ENCODE measurements at regions not wholly inside any gene's neighbourhood (a gene's known extent, or its start where the extent isn't known, plus 50 kb on each side); places are given as distances from the start of the nearest gene placed in this dataset.

GRCh38 chr1:34694383-34694782 lies 60.5 kb upstream of the GJB5 start:
- no peak overlapping the region for H3K9ac ChIP-seq (ENCODE audit: low read length)
- no TSS peak for BruUV-seq (replicated peaks)
- TF ChIP-seq YY1 (IDR thresholded peaks at IDR 0.05; ENCODE audit: extremely low read depth, insufficient replicate concordance, low read depth, low read length) (no peak), REST (IDR thresholded peaks at IDR 0.05; ENCODE audit: low read depth) (no peak), JUND (IDR thresholded peaks at IDR 0.05) (no peak), CEBPB (IDR thresholded peaks at IDR 0.05; ENCODE audit: low read depth) (no peak), SP1 (IDR thresholded peaks at IDR 0.05; ENCODE audit: low read depth) (no peak), ZBTB33 (IDR thresholded peaks at IDR 0.05; ENCODE audit: extremely low read depth, insufficient replicate concordance, low read length) (no peak), POLR2A (IDR thresholded peaks at IDR 0.05; ENCODE audit: borderline replicate concordance, extremely low read depth, insufficient read depth, insufficient read length) (no peak), EZH2phosphoT487 (IDR thresholded peaks at IDR 0.05; ENCODE audit: borderline replicate concordance) (no peak), MAX (IDR thresholded peaks at IDR 0.05) (no peak), ZFX (IDR thresholded peaks at IDR 0.05) (no peak), ATF3 (IDR thresholded peaks at IDR 0.05) (no peak), SRF (IDR thresholded peaks at IDR 0.05; ENCODE audit: low read depth) (no peak), POLR2AphosphoS5 (IDR thresholded peaks at IDR 0.05; ENCODE audit: low read depth, low read length) (no peak), ELF1 (IDR thresholded peaks at IDR 0.05; ENCODE audit: borderline replicate concordance, low read depth) (no peak), TCF7L2 (IDR thresholded peaks at IDR 0.05; ENCODE audit: borderline replicate concordance, extremely low read depth, insufficient read depth, insufficient read length) (no peak)
- TF ChIP-seq, protein P1, sequence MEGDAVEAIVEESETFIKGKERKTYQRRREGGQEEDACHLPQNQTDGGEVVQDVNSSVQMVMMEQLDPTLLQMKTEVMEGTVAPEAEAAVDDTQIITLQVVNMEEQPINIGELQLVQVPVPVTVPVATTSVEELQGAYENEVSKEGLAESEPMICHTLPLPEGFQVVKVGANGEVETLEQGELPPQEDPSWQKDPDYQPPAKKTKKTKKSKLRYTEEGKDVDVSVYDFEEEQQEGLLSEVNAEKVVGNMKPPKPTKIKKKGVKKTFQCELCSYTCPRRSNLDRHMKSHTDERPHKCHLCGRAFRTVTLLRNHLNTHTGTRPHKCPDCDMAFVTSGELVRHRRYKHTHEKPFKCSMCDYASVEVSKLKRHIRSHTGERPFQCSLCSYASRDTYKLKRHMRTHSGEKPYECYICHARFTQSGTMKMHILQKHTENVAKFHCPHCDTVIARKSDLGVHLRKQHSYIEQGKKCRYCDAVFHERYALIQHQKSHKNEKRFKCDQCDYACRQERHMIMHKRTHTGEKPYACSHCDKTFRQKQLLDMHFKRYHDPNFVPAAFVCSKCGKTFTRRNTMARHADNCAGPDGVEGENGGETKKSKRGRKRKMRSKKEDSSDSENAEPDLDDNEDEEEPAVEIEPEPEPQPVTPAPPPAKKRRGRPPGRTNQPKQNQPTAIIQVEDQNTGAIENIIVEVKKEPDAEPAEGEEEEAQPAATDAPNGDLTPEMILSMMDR (IDR thresholded peaks at IDR 0.05 in 2 of 3, conservative IDR thresholded peaks at IDR 0.05 in 1 of 3; ENCODE audit: borderline replicate concordance in 1 of 3, insufficient read depth in 1 of 3, low read depth in 2 of 3, low read length in 2 of 3), result no peak
- no peaks in the 10 kb centered on the region for H3K9me2 ChIP-seq (ENCODE audit: insufficient read depth)
- no peaks in the 10 kb centered on the region for H4K20me1 ChIP-seq (ENCODE audit: insufficient read depth)
- no peak overlapping the region for H3K4me2 ChIP-seq (ENCODE audit: low read length)
- CTCF ChIA-PET, result no interaction called here
- peaks cover 0 to 12% of the 10 kb centered on the region in 2 experiments; a peak in 1 of 4 replicates for H3K4me1 ChIP-seq (ENCODE audit: control insufficient read depth in 1 of 2, insufficient read depth in 2 of 2, low read length in 2 of 2)
- no peaks in the 10 kb centered on the region for H3K36me3 ChIP-seq (ENCODE audit: control insufficient read depth in 1 of 2, insufficient read depth in 2 of 2, low read length in 2 of 2)
- H3K4me3 ChIP-seq (replicated peaks in 1 of 2; ENCODE audit: low read depth in 1 of 2, low read length in 2 of 2), result no peak overlapping the region
- no peak for DNase-seq (ENCODE audit: low read depth, low spot score)
- H3K27ac ChIP-seq (ENCODE audit: low read depth, low read length), result no peak overlapping the region
- RAD21 ChIA-PET (ENCODE audit: low non-redundant PET in 1 of 2, low total read pairs in 2 of 2, uncharacterized antibody in 2 of 2, unreplicated experiment in 2 of 2), result no interaction called here
- POLR2A ChIA-PET, result no interaction called here
- no peaks in the 10 kb centered on the region for H3K9me3 ChIP-seq (ENCODE audit: control insufficient read depth in 1 of 2, insufficient read depth in 1 of 2, low read depth in 1 of 2, low read length in 2 of 2)
- intact Hi-C loops (cut with micrococcal nuclease), result no loop called here
- ATAC-seq, result no peak
- H3K27me3 ChIP-seq (ENCODE audit: insufficient read depth, low read length), result peaks cover 33% of the 10 kb centered on the region
- no peak overlapping the region for H2AFZ ChIP-seq (ENCODE audit: low read depth, low read length, poor library complexity, severe bottlenecking)
- no peaks in the 10 kb centered on the region for H3K79me2 ChIP-seq (ENCODE audit: insufficient read depth, low read length)

Measured in HCT116 (cell line).